ENCODE measurements at regions not wholly inside any gene's neighbourhood (a gene's known extent, or its start where the extent isn't known, plus 50 kb on each side); places are given as distances from the start of the nearest gene placed in this dataset.

GRCh38 chr10:131845505-131846239 lies 55.1 kb upstream of the PPP2R2D start:
- Histone ChIP-seq H3K4me3 (no peak overlapping the region), H3K9me3 (no peaks in the 10 kb centered on the region), H3K27me3 (peaks cover 6% of the 10 kb centered on the region), H3K4me1 (no peaks in the 10 kb centered on the region), H3K27ac (no peak overlapping the region), H3K36me3 (no peaks in the 10 kb centered on the region)
- TF ChIP-seq EP300 (IDR thresholded peaks at IDR 0.05) (no peak), POLR2AphosphoS5 (IDR thresholded peaks at IDR 0.05) (no peak), POLR2A (IDR thresholded peaks at IDR 0.05) (no peak), CTCF (IDR thresholded peaks at IDR 0.05) (no peak)
- 80% methylated on average over 22 of the region's 26 CpGs for WGBS
- peak in 1 of 2 donors; percentile 45 for DNase-seq (ENCODE audit: low spot score in 2 of 2)

- Histone ChIP-seq H3K9me3 (no peaks in the 10 kb centered on the region), H3K36me3 (no peaks in the 10 kb centered on the region), H3K4me1 (no peaks in the 10 kb centered on the region), H3K4me3 (no peak overlapping the region), H3K27me3 (peaks cover 6% of the 10 kb centered on the region), H3K27ac (no peak overlapping the region)
- DNase-seq (ENCODE audit: low spot score in 2 of 2), result peak; percentile 34 to 75
- TF ChIP-seq EP300 (IDR thresholded peaks at IDR 0.05), result no peak
- TF ChIP-seq CTCF (IDR thresholded peaks at IDR 0.05), result no peak
- no peak for TF ChIP-seq POLR2A (IDR thresholded peaks at IDR 0.05)
- TF ChIP-seq POLR2AphosphoS5 (IDR thresholded peaks at IDR 0.05), result no peak
- 53% methylated on average over 16 of the region's 26 CpGs for WGBS
Measured at GRCh38 chr10:131846240-131847101, 54.3 kb upstream of the PPP2R2D start.

- no peaks in the 10 kb centered on the region for H3K4me1 ChIP-seq
- no peak for TF ChIP-seq POLR2A (IDR thresholded peaks at IDR 0.05)
- TF ChIP-seq POLR2AphosphoS5 (IDR thresholded peaks at IDR 0.05), result no peak
- TF ChIP-seq EP300 (IDR thresholded peaks at IDR 0.05), result no peak
- no peak for TF ChIP-seq CTCF (IDR thresholded peaks at IDR 0.05)
- no peak overlapping the region for H3K27ac ChIP-seq
- 85% methylated on average over 22 of the region's 25 CpGs for WGBS
- H3K36me3 ChIP-seq, result no peaks in the 10 kb centered on the region
- H3K27me3 ChIP-seq, result peaks cover 6% of the 10 kb centered on the region
- H3K4me3 ChIP-seq, result no peak overlapping the region
- H3K9me3 ChIP-seq, result no peaks in the 10 kb centered on the region
- peak in 1 of 2 donors; percentile 72 for DNase-seq (ENCODE audit: low spot score in 2 of 2)
Measured at GRCh38 chr10:131847241-131847783, 53.5 kb upstream of the PPP2R2D start.

GRCh38 chr10:131848296-131848695 lies 52.5 kb upstream of the PPP2R2D start:
- WGBS, result 65% methylated on average over 4 of the region's 11 CpGs
- H3K27ac ChIP-seq, result no peak overlapping the region
- no peaks in the 10 kb centered on the region for H3K36me3 ChIP-seq

More at GRCh38 chr10:131848296-131848695, 52.5 kb upstream of the PPP2R2D start:
- Histone ChIP-seq H3K27me3 (peaks cover 8% of the 10 kb centered on the region), H3K9me3 (no peaks in the 10 kb centered on the region), H3K4me1 (no peaks in the 10 kb centered on the region), H3K4me3 (no peak overlapping the region)
- DNase-seq (ENCODE audit: low spot score in 2 of 2), result peak in 1 of 2 donors; percentile 69
- TF ChIP-seq POLR2A (IDR thresholded peaks at IDR 0.05), result no peak
- TF ChIP-seq EP300 (IDR thresholded peaks at IDR 0.05), result no peak
- TF ChIP-seq POLR2AphosphoS5 (IDR thresholded peaks at IDR 0.05), result no peak
- no peak for TF ChIP-seq CTCF (IDR thresholded peaks at IDR 0.05)

All from suprapubic skin (tissue), 4 donors.